VCaP (cell line): ENCODE measurements at regions not wholly inside any gene's neighbourhood (a gene's known extent, or its start where the extent isn't known, plus 50 kb on each side); places are given as distances from the start of the nearest gene placed in this dataset.

Experiments
- H3K27ac ChIP-seq: fragments of 450-650 bp; 2 replicates; pipeline ENCODE4 v1.5.1; 2017
- CTCF ChIP-seq: fragments of 450-650 bp; conservative IDR thresholded peaks from 2 replicates; pipeline ENCODE4 v1.5.1; 2017; ENCODE audit warnings: mild to moderate bottlenecking, moderate library complexity

- no peak for TF ChIP-seq CTCF
- H3K27ac ChIP-seq: peak overlapping the region; percentile 69
These were observed 137.7 kb upstream of the LRFN2 start for GRCh38 chr6:40724886-40725285.

- no peak for TF ChIP-seq CTCF
- H3K27ac ChIP-seq: peak overlapping the region; percentile 69
These were observed 136.8 kb upstream of the LRFN2 start for GRCh38 chr6:40723967-40724366.

- TF ChIP-seq CTCF: no peak
- peak overlapping the region; percentile 69 for H3K27ac ChIP-seq
These were observed 135.5 kb upstream of the LRFN2 start for GRCh38 chr6:40722553-40723258.

- no peak overlapping the region for H3K27ac ChIP-seq
- no peak for TF ChIP-seq CTCF
These were observed 134.9 kb upstream of the LRFN2 start for GRCh38 chr6:40722091-40722490.

- TF ChIP-seq CTCF: no peak
- no peak overlapping the region for H3K27ac ChIP-seq
These were observed 134.2 kb upstream of the LRFN2 start for GRCh38 chr6:40721271-40721952.

GRCh38 chr6:40720375-40720748, 133.2 kb upstream of the LRFN2 start:
- H3K27ac ChIP-seq: peak overlapping the region; percentile 33; the same call in 1 of the 2 replicates
- TF ChIP-seq CTCF: no peak

- no peak for TF ChIP-seq CTCF
These were observed 132.7 kb upstream of the LRFN2 start for GRCh38 chr6:40719671-40720374.

More at GRCh38 chr6:40719671-40720374, 132.7 kb upstream of the LRFN2 start:
- H3K27ac ChIP-seq: peak overlapping the region; percentile 33; the same call in 1 of the 2 replicates
